Muscle of leg (tissue), 3 donors: ENCODE measurements at regions not wholly inside any gene's neighbourhood (a gene's known extent, or its start where the extent isn't known, plus 50 kb on each side); places are given as distances from the start of the nearest gene placed in this dataset.
"Not testable (repeated sequence)": the region's sequence is repeated elsewhere in the genome, so short reads cannot be mapped to it uniquely, and the experiment has no call there.

Experiments
- DNase-seq: peaks from one replicate; pipeline ENCODE4 v3.0.0; 2013
- H3K27ac ChIP-seq: one replicate; pipeline ENCODE4 v1.5.1; 2013; ENCODE audit warnings: mild to moderate bottlenecking, low read length, control low read depth
- H3K27me3 ChIP-seq: one replicate; pipeline ENCODE4 v1.6.1; 2013; ENCODE audit warnings: low read length; ENCODE audit not compliant: control insufficient read depth, insufficient read depth
- H3K36me3 ChIP-seq: one replicate; pipeline ENCODE4 v1.6.1; 2013; ENCODE audit warnings: low read length; ENCODE audit not compliant: control insufficient read depth, insufficient read depth
- H3K4me1 ChIP-seq: one replicate; pipeline ENCODE4 v1.6.1; 2013; ENCODE audit warnings: low read length; ENCODE audit not compliant: control insufficient read depth, insufficient read depth
- H3K4me3 ChIP-seq: one replicate; pipeline ENCODE4 v1.5.1; 2013; ENCODE audit warnings: low read length, control low read depth
- H3K9me3 ChIP-seq: replicated peaks from 2 replicates; pipeline ENCODE4 v1.6.1; 2013; ENCODE audit warnings: low read depth, low read length; ENCODE audit not compliant: control insufficient read depth
- WGBS: methylation state at CpG from one replicate; pipeline ENCODE4 v1.1.5; 2013; ENCODE audit warnings: missing lambda C conversion rate; ENCODE audit not compliant: insufficient coverage; 5-methylcytosine and 5-hydroxymethylcytosine counted together

DNA sequence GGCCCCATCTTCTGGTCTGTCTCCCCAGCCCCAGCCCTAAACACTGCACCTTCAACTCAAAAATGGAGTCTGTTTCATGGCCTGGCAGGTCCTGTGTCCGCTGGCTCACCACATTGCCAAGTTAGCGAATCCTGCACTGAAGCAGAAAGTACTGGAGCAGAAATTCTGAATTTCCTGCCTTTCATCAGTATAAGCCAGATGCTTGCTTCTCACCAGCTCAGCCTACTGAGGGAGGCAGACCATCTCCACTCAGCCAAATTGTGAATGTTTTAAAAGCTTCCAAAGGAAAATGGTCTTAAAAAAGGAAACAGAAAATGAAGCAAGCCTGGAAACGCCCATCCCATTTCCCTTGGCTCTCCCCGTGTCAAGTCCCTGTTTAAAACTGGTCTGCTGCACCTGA is 157.8 kb downstream of the C1D start:
- 31% methylated on average over 3 of the region's 4 CpGs for WGBS
- peak; percentile 19 for DNase-seq
- H3K27me3 ChIP-seq, result no peaks in the 10 kb centered on the region

DNA sequence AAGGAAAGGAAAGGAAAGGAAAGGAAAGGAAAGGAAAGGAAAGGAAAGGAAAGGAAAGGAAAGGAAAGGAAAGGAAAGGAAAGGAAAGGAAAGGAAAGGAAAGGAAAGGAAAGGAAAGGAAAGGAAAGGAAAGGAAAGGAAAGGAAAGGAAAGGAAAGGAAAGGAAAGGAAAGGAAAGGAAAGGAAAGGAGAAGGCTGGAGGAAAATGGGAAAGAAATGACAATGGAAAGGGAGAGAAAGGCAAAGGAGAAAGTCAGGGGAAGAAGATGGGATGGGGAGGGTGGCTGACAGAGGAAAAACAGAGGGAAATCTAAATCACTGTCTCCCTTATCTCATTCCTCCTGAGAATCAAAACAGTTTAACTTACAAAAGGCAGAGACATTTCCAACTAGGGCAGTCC is 156.3 kb downstream of the C1D start:
- H3K36me3 ChIP-seq, H3K27ac ChIP-seq, DNase-seq, H3K27me3 ChIP-seq, H3K9me3 ChIP-seq, H3K4me3 ChIP-seq: not testable (repeated sequence)
- peaks cover 10% of the 10 kb centered on the region for H3K4me1 ChIP-seq

More for the DNA sequence above, 157.8 kb downstream of the C1D start:
- Histone ChIP-seq H3K9me3 (peaks cover 3% of the 10 kb centered on the region), H3K4me3 (no peak overlapping the region), H3K27ac (no peak overlapping the region), H3K36me3 (no peaks in the 10 kb centered on the region), H3K4me1 (peaks cover 10% of the 10 kb centered on the region)

DNA sequence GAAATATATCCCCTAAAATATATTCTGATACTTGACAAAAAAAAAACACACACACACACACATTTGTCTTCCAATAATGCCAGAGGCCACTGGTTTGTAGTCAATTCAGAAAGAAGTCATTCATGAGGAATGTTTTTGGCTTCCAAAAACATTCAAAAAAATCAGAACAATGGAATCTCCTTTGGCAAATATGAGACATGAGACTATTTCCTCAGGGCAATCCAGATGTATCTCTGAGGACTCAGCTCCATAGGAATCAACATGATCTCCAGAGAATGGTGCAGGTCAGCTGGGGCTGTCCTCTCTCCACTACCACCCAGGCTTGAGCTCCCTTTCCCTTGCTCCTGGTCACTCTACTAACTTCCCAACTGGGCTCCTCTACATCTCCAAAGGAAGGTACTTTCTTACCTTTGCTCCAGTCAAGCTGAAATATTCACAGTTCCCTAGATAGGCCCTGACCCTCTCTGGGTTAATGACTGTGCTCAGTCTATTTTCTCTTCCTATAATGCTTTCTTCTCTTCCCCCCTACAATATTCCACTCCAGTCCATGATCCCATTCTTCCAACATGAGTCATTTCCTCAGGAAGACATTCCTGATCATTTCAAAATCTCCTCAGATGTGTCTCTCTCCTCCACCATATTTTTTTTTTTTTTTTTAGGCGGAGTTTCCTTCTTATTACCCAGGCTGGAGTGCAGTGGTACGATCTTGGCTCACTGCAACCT is 145.3 kb downstream of the C1D start:
- H3K27me3 ChIP-seq, result peaks cover 3% of the 10 kb centered on the region
- DNase-seq, result no peak
- no peak overlapping the region for H3K4me3 ChIP-seq
- no peaks in the 10 kb centered on the region for H3K36me3 ChIP-seq
- no CpG with 5 or more reads among the region's 2 CpGs for WGBS
- H3K9me3 ChIP-seq, result no peaks in the 10 kb centered on the region
- H3K27ac ChIP-seq, result no peak overlapping the region
- no peaks in the 10 kb centered on the region for H3K4me1 ChIP-seq

DNA sequence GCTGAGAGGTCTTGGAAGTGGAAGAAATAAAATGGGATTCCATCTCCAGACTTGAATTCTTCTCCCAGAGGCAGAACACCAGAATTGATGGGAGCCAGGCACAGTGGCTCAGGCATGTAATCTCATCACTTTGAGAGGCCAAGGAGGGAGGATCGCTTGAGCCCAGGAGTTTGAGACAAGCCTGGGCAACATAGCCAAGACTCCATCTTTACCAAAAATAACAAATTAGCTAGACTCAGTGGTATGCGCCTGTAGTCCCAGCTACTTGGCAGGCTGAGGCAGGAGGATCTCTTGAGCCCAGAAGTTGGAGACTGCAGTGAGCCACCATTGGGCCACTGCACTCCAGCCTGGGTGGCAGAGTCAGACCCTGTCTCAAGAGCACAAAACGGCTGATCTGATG is 144.3 kb downstream of the C1D start:
- Histone ChIP-seq H3K4me3 (no peak overlapping the region), H3K9me3 (no peaks in the 10 kb centered on the region), H3K27me3 (peaks cover 3% of the 10 kb centered on the region), H3K36me3 (no peaks in the 10 kb centered on the region), H3K4me1 (no peaks in the 10 kb centered on the region), H3K27ac (no peak overlapping the region)
- no peak for DNase-seq
- 95% methylated on average over 2 of the region's 3 CpGs for WGBS

DNA sequence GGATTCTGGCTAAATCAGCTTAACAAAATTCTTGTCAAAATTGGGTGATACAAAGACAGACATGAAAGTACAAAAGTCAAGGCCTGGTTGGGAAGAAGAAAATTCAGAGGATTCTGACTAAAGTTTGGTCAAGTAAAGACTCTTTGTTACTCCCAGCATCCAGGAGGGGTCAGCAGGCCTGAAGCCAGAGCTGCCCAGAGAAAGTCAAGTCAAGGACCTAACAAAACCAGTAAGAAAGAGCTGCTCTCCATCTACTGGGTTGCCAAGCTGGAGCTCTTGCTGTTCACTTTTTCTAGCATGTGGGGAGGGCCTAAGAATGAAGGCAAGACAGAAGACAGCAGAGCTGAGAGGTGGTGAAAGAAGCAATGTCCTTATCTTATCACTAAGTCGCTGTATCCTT is 143.3 kb downstream of the C1D start:
- no CpG with 5 or more reads among the region's 1 CpG for WGBS
- H3K4me1 ChIP-seq, result no peaks in the 10 kb centered on the region

DNA sequence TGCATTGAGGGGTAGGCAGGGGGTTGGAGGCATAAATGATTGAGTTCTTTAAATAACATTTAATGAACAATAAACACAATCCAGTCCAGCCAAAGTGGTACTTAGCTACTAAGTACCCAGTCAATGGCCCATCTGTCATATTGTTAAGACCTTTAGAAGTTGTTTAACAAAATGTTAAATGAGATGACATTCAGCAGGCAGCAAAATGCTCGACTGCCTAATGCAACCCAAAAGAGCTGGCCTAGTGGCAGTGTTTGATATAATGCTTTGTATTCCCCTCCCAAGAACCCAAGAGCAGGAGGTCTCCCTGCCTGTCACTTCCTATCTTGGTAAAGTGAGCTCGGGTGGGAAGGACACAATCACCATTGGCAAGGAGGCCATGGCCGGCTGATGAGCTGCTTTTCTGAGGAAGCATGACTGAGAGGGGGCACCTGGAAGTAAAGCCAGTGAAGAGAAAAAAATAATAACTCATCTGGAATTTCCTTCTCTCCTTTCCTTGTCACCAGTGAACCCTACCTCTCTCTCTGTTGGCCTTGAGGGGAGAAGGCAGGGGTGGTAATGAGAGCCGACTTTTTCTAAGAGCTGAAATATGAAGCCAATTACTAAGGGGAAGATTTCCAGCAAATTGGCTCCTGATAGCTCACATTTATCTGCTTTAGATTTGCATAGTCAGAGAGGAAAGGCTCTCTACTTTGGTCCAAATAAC is 140.6 kb downstream of the C1D start:
- peaks cover 5% of the 10 kb centered on the region for H3K27me3 ChIP-seq
- no peak overlapping the region for H3K4me3 ChIP-seq
- H3K36me3 ChIP-seq, result no peaks in the 10 kb centered on the region
- 0% methylated on average over 1 of the region's 4 CpGs for WGBS
- H3K9me3 ChIP-seq, result no peaks in the 10 kb centered on the region
- no peaks in the 10 kb centered on the region for H3K4me1 ChIP-seq
- DNase-seq, result no peak
- H3K27ac ChIP-seq, result no peak overlapping the region

More for the DNA sequence above, 143.3 kb downstream of the C1D start:
- Histone ChIP-seq H3K27me3 (peaks cover 3% of the 10 kb centered on the region), H3K27ac (no peak overlapping the region), H3K4me3 (no peak overlapping the region), H3K9me3 (no peaks in the 10 kb centered on the region), H3K36me3 (no peaks in the 10 kb centered on the region)
- DNase-seq, result no peak

DNA sequence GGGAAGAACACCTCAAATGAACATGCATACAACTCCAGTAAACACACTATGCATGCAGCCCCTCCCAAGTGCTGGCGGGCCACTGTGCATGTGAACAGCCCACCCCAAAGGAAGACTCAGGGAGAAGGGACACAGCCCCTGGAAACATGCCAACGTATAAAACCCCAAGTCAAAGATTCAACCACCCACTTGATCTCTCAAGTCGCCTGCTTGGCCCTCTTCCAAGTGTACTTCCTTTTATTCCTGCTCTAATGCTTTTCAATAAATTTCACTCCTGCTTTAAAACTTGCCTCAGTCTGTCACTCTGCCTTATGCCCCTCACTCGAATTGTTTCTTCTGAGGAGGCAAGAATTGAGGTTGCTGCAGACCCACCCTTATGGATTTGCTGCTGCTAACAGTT is 139.1 kb downstream of the C1D start:
- Histone ChIP-seq H3K27ac (no peak overlapping the region), H3K4me3 (no peak overlapping the region), H3K36me3 (no peaks in the 10 kb centered on the region), H3K4me1 (no peaks in the 10 kb centered on the region), H3K27me3 (peaks cover 7% of the 10 kb centered on the region), H3K9me3 (no peaks in the 10 kb centered on the region)
- WGBS, result 14% methylated on average over 2 of the region's 4 CpGs
- peak; percentile 11 for DNase-seq

DNA sequence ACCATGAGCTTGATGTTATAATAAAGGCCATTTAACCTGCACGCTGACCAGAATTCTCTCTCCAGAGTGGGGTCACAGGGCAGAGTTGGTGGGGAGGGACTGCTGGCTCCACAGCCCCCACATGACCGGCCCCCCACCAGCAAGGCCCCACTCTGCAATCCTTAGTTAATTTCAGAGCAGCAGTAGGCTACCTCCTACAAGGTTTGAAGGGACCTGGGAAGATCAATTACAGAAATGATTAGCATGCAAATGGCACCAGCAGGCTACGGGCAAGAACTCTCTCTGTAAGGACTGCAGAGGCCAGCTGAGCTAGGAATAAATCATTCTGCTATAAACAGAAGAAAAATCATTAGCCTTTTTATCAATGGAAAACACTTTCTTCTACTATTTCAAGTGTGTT is 135.3 kb downstream of the C1D start:
- no peak overlapping the region for H3K27ac ChIP-seq
- H3K27me3 ChIP-seq, result peaks cover 3% of the 10 kb centered on the region
- no peak for DNase-seq
- H3K9me3 ChIP-seq, result no peaks in the 10 kb centered on the region
- no peaks in the 10 kb centered on the region for H3K36me3 ChIP-seq
- no peak overlapping the region for H3K4me3 ChIP-seq
- no peaks in the 10 kb centered on the region for H3K4me1 ChIP-seq
- WGBS, result no CpG with 5 or more reads among the region's 3 CpGs

DNA sequence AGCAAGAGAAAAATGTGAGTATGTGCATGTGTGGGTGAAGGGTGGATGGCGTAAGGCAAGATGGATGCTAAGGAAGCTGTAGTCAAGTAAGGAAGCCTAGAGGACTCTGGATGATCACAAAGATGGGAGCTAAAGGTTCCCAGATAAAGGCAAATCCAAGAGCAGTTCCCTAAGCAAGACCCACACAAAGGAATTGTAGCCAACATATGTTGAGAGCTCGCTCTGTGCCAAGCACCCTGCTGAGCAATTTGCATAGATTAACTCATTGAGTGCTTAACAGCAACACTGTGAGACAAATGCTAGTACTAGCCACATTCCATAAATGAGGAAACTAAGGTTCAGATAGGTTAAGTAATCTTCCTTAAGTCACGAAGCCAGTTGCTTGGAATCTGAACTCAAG is 132.6 kb downstream of the C1D start:
- H3K27ac ChIP-seq, result no peak overlapping the region
- WGBS, result 83% methylated on average over 1 of the region's 3 CpGs
- DNase-seq, result no peak
- no peaks in the 10 kb centered on the region for H3K9me3 ChIP-seq
- H3K4me3 ChIP-seq, result no peak overlapping the region
- no peaks in the 10 kb centered on the region for H3K4me1 ChIP-seq
- H3K36me3 ChIP-seq, result no peaks in the 10 kb centered on the region
- H3K27me3 ChIP-seq, result peaks cover 3% of the 10 kb centered on the region

DNA sequence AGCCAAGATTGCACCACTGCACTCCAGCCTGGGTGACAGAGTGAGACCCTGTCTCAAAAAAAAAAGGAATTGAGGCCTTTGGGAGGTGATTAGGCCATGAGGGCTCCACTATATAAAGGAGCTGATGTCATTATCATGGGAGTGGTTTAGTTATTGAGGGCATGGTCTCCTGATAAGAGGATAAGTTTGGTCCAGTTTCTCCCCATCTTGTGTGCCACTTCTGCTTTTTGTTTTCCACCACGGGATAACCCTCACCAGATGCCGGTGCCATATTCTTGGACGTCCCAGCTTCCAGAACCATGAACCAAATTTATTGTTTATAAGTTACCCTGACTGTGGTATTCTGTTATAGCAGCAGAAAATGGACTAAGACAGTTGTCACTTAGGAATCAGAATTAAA is 125.8 kb downstream of the C1D start:
- no CpG with 5 or more reads among the region's 3 CpGs for WGBS
- H3K27ac ChIP-seq, result no peak overlapping the region
- no peak overlapping the region for H3K4me3 ChIP-seq
- H3K27me3 ChIP-seq, result no peaks in the 10 kb centered on the region
- H3K4me1 ChIP-seq, result no peaks in the 10 kb centered on the region
- no peaks in the 10 kb centered on the region for H3K9me3 ChIP-seq
- DNase-seq, result no peak
- H3K36me3 ChIP-seq, result no peaks in the 10 kb centered on the region
